HepG2 (cell line): ENCODE measurements at regions not wholly inside any gene's neighbourhood (a gene's known extent, or its start where the extent isn't known, plus 50 kb on each side); places are given as distances from the start of the nearest gene placed in this dataset.

Experiments used
- ATAC-seq: fragments of 200-7000 bp; cut with Tn5 transposase; 3 replicates; pipeline ENCODE4 v1.9.1; 2020; ENCODE audit warnings: mild to moderate bottlenecking, moderate library complexity
- BruUV-seq: library from RNA; stranded (reverse); fragments of 400-500 nt; replicated peaks from 2 replicates; lab custom pipeline; 2021; lab: Mats Ljungman, UMichigan
- CTCF ChIA-PET: fragments of 300-600 bp; formaldehyde crosslinking; extraction: SDS; loops from one replicate; lab custom pipeline; 2021; ENCODE audit warnings: low total read pairs, inconsistent platforms, low intra/inter-chr PET ratio; lab: Yijun Ruan, JAX
- POLR2A ChIA-PET: fragments of 350-600 bp; sonication (Branson Sonifier 250); formaldehyde crosslinking; loops from one replicate; lab custom pipeline; 2020; ENCODE audit warnings: antibody characterized with exemption, inconsistent platforms; lab: Yijun Ruan, JAX
- DNase-seq: peaks from one replicate; pipeline ENCODE4 v3.0.0-alpha.2; 2015; ENCODE audit warnings: low spot score
- FAIRE-seq: peaks from 3 replicates; lab custom pipeline; 2011; peaks lifted over from hg19 to GRCh38; lab: Jason Lieb, UNC
- H2AFZ ChIP-seq: one replicate; pipeline ENCODE4 v1.6.1; 2011; ENCODE audit warnings: low read length, inconsistent platforms
- H3K27ac ChIP-seq: fragments of 300-600 bp; 3 replicates; pipeline ENCODE4 v1.8.0; 2011; ENCODE audit warnings: mixed run types, mild to moderate bottlenecking, mixed read lengths, low read length, inconsistent platforms; ENCODE audit not compliant: insufficient read depth; ENCODE audit errors: extremely low read length
- H3K27me3 ChIP-seq, 2 experiments: fragments of 200-600 bp in 1 of 2; 2 replicates in 1 of 2; 3 replicates in 1 of 2; pipeline versions ENCODE4 v1.6.0 to v1.8.0; 2011; ENCODE audit warnings: low read length in 2 of 2, mild to moderate bottlenecking in 2 of 2, moderate library complexity in 2 of 2, inconsistent platforms in 1 of 2; ENCODE audit not compliant: insufficient read depth in 2 of 2, control insufficient read depth in 1 of 2
- H3K36me3 ChIP-seq, 2 experiments: fragments of 200-600 bp in 1 of 2; replicated peaks in 1 of 2; 2 replicates in 1 of 2; 3 replicates in 1 of 2; pipeline versions ENCODE4 v1.5.1 to v1.8.0; 2011; ENCODE audit warnings: low read length in 2 of 2, inconsistent platforms in 1 of 2; ENCODE audit not compliant: insufficient read depth in 2 of 2, control insufficient read depth in 1 of 2
- H3K4me1 ChIP-seq: 2 replicates; pipeline ENCODE4 v1.5.1; 2012; ENCODE audit warnings: low read length, inconsistent platforms; ENCODE audit not compliant: insufficient read depth
- H3K4me2 ChIP-seq: 2 replicates; pipeline ENCODE4 v1.6.0; 2011; ENCODE audit warnings: low read depth, low read length, inconsistent platforms
- H3K4me3 ChIP-seq, 3 experiments: fragments of 200-600 bp in 1 of 3; sonication (generic), shearing (Covaris generic) in 1 of 3; replicated peaks in 1 of 3; 2 replicates each; pipeline ENCODE4 v1.5.1; 2011 to 2016; ENCODE audit warnings: low read length in 3 of 3, inconsistent platforms in 2 of 3, low read depth in 2 of 3, mild to moderate bottlenecking in 2 of 3, control low read depth in 1 of 3, mixed read lengths in 1 of 3; ENCODE audit not compliant: insufficient read depth in 1 of 3
- H3K79me2 ChIP-seq: one replicate; pipeline ENCODE4 v1.6.1; 2011; ENCODE audit warnings: low read length, inconsistent platforms; ENCODE audit not compliant: insufficient read depth
- H3K9ac ChIP-seq: 2 replicates; pipeline ENCODE4 v1.6.0; 2011; ENCODE audit warnings: mild to moderate bottlenecking, low read depth, low read length, inconsistent platforms; ENCODE audit not compliant: insufficient read depth
- H3K9me3 ChIP-seq: 2 replicates; pipeline ENCODE4 v1.5.1; 2012; ENCODE audit warnings: mild to moderate bottlenecking, low read length
- H4K20me1 ChIP-seq: 2 replicates; pipeline ENCODE4 v1.6.0; 2011; ENCODE audit warnings: inconsistent platforms, mild to moderate bottlenecking, low read length, moderate library complexity; ENCODE audit not compliant: insufficient read depth
- AGO2 ChIP-seq: fragments of 200-400 bp; formaldehyde crosslinking; optimal IDR thresholded peaks from 2 replicates; pipeline ENCODE3; 2017; ENCODE audit warnings: mild to moderate bottlenecking, low read depth, low read length, moderate library complexity
- FOXM1 ChIP-seq: sonication (generic); formaldehyde crosslinking; IDR thresholded peaks from 2 replicates; pipeline ENCODE4 v1.5.0; 2020; ENCODE audit warnings: missing genetic modification reagents
- GTF2F1 ChIP-seq: fragments of 150-350 bp; IDR thresholded peaks from 2 replicates; pipeline ENCODE4 v1.6.1; 2014; ENCODE audit warnings: low read length
- HNRNPL ChIP-seq: fragments of 200-400 bp; formaldehyde crosslinking; IDR thresholded peaks from 2 replicates; pipeline ENCODE4 v1.6.1; 2017; ENCODE audit warnings: mild to moderate bottlenecking, low read depth, low read length
- MLX ChIP-seq: IDR thresholded peaks from 2 replicates; pipeline ENCODE4 v1.6.1; 2016
- NCOA5 ChIP-seq: sonication (generic); formaldehyde crosslinking; IDR thresholded peaks from 2 replicates; pipeline ENCODE4 v1.4.0; 2020; ENCODE audit warnings: missing genetic modification reagents
- NR2C2 ChIP-seq: sonication (generic); formaldehyde crosslinking; IDR thresholded peaks from 2 replicates; pipeline ENCODE4 v1.4.0; 2020; ENCODE audit warnings: missing genetic modification reagents, mild to moderate bottlenecking, moderate library complexity, borderline replicate concordance
- PRDM15 ChIP-seq: sonication (generic); formaldehyde crosslinking; IDR thresholded peaks from 2 replicates; pipeline ENCODE4 v1.4.0; 2020; ENCODE audit warnings: missing genetic modification reagents
- RFXAP ChIP-seq: sonication (generic); formaldehyde crosslinking; IDR thresholded peaks from 2 replicates; pipeline ENCODE4 v1.4.0; 2020; ENCODE audit warnings: missing genetic modification reagents, borderline replicate concordance
- SETDB1 ChIP-seq: sonication (generic); formaldehyde crosslinking; IDR thresholded peaks from 2 replicates; pipeline ENCODE4 v1.5.1; 2020; ENCODE audit warnings: missing genetic modification reagents, mild to moderate bottlenecking, borderline replicate concordance
- TFDP2 ChIP-seq: sonication (generic); formaldehyde crosslinking; IDR thresholded peaks from 2 replicates; pipeline ENCODE4 v1.4.0; 2020; ENCODE audit warnings: missing genetic modification reagents
- ZFP36 ChIP-seq: fragments of 150-350 bp; IDR thresholded peaks from 2 replicates; pipeline ENCODE4 v1.6.1; 2018; ENCODE audit warnings: borderline replicate concordance, low read length, low read depth; ENCODE audit not compliant: partially characterized antibody
- ZNF234 ChIP-seq: sonication (generic); formaldehyde crosslinking; conservative IDR thresholded peaks from 2 replicates; pipeline ENCODE4 v1.5.1; 2020; ENCODE audit warnings: mild to moderate bottlenecking, missing genetic modification reagents
- ZNF737 ChIP-seq: sonication (generic); formaldehyde crosslinking; IDR thresholded peaks from 2 replicates; pipeline ENCODE4 v1.5.0; 2020; ENCODE audit warnings: missing genetic modification reagents, mild to moderate bottlenecking, borderline replicate concordance
- ZNF772 ChIP-seq: sonication (generic); formaldehyde crosslinking; IDR thresholded peaks from 2 replicates; pipeline ENCODE4 v1.5.0; 2020; ENCODE audit warnings: mild to moderate bottlenecking, missing genetic modification reagents
- WGBS: methylation state at CpG from one replicate; pipeline ENCODE4 v1.1.6; 2017; ENCODE audit warnings: low lambda C conversion rate; 5-methylcytosine and 5-hydroxymethylcytosine counted together
- in situ Hi-C: cut with HindIII; loops from 2 replicates; pipeline ENCODE4 v1.10.0; 2017; ENCODE audit warnings: low pct_unique_long_range_greater_than_20kb; ENCODE audit not compliant: extremely low pct_ligation_motif_present
- intact Hi-C: fragments of 100-400 bp; cut with micrococcal nuclease; formaldehyde crosslinking; loops from one replicate; pipeline ENCODE4 v1.10.0; 2022; ENCODE audit not compliant: unreplicated experiment

- no peak overlapping the region for H3K9ac ChIP-seq
- CTCF ChIA-PET, result no interaction called here
- H3K79me2 ChIP-seq, result no peaks in the 10 kb centered on the region
- BruUV-seq, result no TSS peak
- H3K4me2 ChIP-seq, result no peak overlapping the region
- WGBS, result 2% methylated on average over 6 of the region's 6 CpGs
- peaks cover 16% of the 10 kb centered on the region; the same call in 1 of the 2 replicates for H3K9me3 ChIP-seq
- intact Hi-C loops, result no loop called here
- DNase-seq, result no peak
- POLR2A ChIA-PET, result no interaction called here
- no peak overlapping the region for H2AFZ ChIP-seq
- no peaks in the 10 kb centered on the region for H3K36me3 ChIP-seq
- peaks cover 2 to 34% of the 10 kb centered on the region in 2 experiments; a peak in 2 of 5 replicates for H3K27me3 ChIP-seq
- in situ Hi-C loops, result no loop called here
- no peak for FAIRE-seq
- TF ChIP-seq ZNF737, result no peak
- no peak for TF ChIP-seq AGO2
- no peak for ATAC-seq
- no peaks in the 10 kb centered on the region for H3K4me1 ChIP-seq
- H3K4me3 ChIP-seq, result no peak overlapping the region
- no peak overlapping the region for H3K27ac ChIP-seq
- no peaks in the 10 kb centered on the region for H4K20me1 ChIP-seq
Measured at GRCh38 chr13:26881154-26881553, 120.6 kb upstream of the GPR12 start.

GRCh38 chr13:26880735-26881134 is 120.1 kb upstream of the GPR12 start:
- no peak for ATAC-seq
- no peak for FAIRE-seq
- H3K27me3 ChIP-seq, result peaks cover 2 to 34% of the 10 kb centered on the region in 2 experiments; a peak in 2 of 5 replicates
- H2AFZ ChIP-seq, result no peak overlapping the region
- CTCF ChIA-PET, result no interaction called here
- H3K9ac ChIP-seq, result no peak overlapping the region
- 9% methylated on average over 8 of the region's 8 CpGs for WGBS
- in situ Hi-C loops (no loop called here), intact Hi-C loops (no loop called here)
- no peaks in the 10 kb centered on the region for H3K36me3 ChIP-seq
- no TSS peak for BruUV-seq
- no peak for DNase-seq
- no peak overlapping the region for H3K4me3 ChIP-seq
- no peak overlapping the region for H3K4me2 ChIP-seq
- H3K27ac ChIP-seq, result no peak overlapping the region
- peaks cover 15% of the 10 kb centered on the region; the same call in 1 of the 2 replicates for H3K9me3 ChIP-seq
- POLR2A ChIA-PET, result no interaction called here
- H4K20me1 ChIP-seq, result no peaks in the 10 kb centered on the region
- H3K79me2 ChIP-seq, result no peaks in the 10 kb centered on the region
- no peaks in the 10 kb centered on the region for H3K4me1 ChIP-seq
- TF ChIP-seq SETDB1 (CRISPR knock-in tag), result no peak
- TF ChIP-seq ZNF772 (CRISPR knock-in tag), result no peak
- TF ChIP-seq NCOA5 (CRISPR knock-in tag), result no peak
- no peak for TF ChIP-seq TFDP2 (CRISPR knock-in tag)
- no peak for TF ChIP-seq FOXM1
- TF ChIP-seq ZFP36, result no peak
- TF ChIP-seq ZNF234 (CRISPR knock-in tag), result no peak
- no peak for TF ChIP-seq HNRNPL
- no peak for TF ChIP-seq GTF2F1
- TF ChIP-seq NR2C2, result no peak
- TF ChIP-seq PRDM15, result no peak
- no peak for TF ChIP-seq RFXAP (CRISPR knock-in tag)
- TF ChIP-seq MLX, result no peak
